ENCODE measurements at regions not wholly inside any gene's neighbourhood (a gene's known extent, or its start where the extent isn't known, plus 50 kb on each side); places are given as distances from the start of the nearest gene placed in this dataset.

- DNase-seq (ENCODE audit: low spot score), result no peak
Observed at GRCh38 chr16:5480431-5481195, 383.0 kb upstream of the EEF2KMT start.

GRCh38 chr16:5479926-5480325 is 382.3 kb upstream of the EEF2KMT start:
- no peak for DNase-seq (ENCODE audit: low spot score)

DNA sequence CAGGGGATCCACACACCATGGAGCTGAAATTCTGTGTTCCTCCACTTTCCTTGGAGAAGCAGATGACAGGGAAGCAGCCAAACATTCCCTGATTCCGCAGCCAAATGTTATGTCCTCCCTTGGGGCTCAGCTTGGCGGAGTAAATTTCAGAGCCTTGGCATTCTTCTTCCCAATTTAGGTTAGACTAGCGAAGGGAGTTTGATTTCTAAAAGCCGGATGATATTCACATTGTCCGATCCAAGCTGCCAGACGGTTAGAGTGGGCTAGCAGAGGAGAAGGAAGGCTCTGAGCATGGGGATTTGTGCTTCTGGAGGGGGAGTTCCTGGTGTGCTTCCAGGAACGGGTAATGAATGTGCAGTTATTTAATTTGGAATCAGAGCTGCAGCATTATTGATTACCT is 380.4 kb upstream of the EEF2KMT start:
- no peak for DNase-seq (ENCODE audit: low spot score)

DNA sequence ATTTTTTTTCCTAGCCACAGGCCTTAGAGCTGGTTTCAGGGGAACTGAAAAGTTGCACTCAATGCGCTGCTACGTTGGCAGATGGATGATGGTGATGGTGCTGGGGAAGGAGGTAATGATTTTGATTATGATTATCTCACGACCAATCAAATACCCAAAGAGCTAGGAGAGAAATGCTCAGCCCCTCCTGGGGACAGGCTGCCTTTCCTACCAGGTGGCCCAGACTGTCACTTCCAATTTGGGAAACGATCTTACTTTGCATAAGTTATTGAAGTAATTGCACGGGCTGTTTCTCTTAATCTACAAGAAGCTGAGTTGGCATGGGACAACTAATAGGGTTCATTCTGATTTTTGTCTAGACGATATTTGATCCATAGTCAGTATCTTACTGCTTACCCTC is 379.7 kb upstream of the EEF2KMT start:
- no peak for DNase-seq (ENCODE audit: low spot score)

DNA sequence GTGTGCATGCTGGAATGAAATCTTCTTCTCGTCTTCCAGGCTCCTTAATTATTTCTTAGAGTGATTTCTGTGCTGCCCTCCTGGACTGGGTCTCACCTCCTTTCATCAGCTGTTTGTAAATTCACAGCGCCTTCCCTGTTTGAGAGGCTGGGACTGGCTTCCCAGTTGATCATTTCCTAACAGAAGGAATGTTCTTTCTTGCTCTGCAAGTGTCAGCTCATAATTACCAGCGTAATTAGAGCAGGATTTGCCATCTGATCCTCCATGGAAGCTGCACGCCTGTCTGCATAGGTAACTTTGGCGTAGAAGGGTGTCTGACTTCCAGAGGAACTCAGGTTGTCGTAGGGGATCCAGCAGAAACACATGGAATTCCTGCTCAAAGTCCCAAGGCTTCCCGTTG is 375.0 kb upstream of the EEF2KMT start:
- no peak for DNase-seq (ENCODE audit: low spot score)

GRCh38 chr16:5468488-5468887 is 370.9 kb upstream of the EEF2KMT start:
- DNase-seq (ENCODE audit: low spot score), result no peak

DNA sequence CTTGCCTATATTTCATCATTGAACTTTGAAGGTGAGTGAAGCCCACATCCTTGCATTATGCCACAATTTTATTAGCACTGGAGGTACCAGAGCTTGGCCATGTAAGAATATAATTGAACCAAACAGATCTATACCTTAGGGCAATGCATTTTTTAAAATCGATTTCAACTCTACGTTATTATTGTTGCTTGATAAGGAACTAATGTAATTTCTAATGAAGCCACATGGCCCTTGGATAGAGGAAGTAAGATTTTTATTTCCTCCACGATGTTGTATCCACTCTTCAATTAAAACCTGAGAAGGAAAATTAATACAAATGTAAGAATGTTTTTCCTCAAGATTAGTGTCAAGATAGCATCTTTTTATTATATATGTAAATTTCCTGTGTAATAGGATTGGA is 370.0 kb upstream of the EEF2KMT start:
- DNase-seq (ENCODE audit: low spot score), result no peak

DNA sequence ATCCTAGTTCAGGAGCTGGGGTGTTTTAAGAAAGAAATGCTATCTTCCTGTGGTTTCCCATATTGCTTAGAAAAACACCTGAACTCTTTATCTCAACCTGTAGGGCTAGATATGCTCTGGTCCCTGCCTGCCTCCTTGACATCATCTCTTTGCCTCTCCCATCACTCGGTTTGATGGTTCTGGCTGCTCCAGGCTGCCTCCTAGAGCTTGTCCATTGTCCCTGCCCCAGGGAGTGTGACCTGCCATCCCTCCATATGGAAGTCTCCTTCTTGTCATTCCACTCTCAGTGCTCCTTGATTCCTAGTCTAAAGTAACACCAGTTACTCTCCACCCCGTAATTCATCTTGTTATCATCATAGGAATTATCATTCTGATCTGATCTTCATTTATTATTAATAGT is 369.0 kb upstream of the EEF2KMT start:
- no peak for DNase-seq (ENCODE audit: low spot score)

- no peak for DNase-seq (ENCODE audit: low spot score)
Observed at GRCh38 chr16:5465714-5466113, 368.1 kb upstream of the EEF2KMT start.

- no peak for DNase-seq (ENCODE audit: low spot score)
Observed at GRCh38 chr16:5463820-5464219, 366.2 kb upstream of the EEF2KMT start.

DNA sequence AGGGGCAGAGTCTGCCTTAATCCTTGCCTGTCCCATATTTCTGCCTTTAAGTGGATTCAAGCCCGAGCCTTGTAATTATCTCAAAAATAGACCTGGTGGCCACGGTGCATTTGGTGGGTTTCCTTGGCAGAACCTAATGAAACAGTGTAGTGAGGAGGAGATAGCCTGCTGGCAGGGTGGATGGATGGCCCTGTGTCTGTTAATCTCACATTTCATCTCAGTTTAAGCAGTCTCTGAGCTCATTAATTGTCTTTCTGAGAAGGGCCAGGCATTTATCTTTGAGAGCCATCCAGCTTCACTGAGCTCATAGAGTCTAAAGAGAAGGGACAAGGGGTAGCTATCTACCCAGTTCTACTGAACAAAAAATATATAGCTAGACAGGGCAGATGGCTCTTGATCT is 364.0 kb upstream of the EEF2KMT start:
- DNase-seq (ENCODE audit: low spot score), result no peak

- DNase-seq (ENCODE audit: low spot score), result no peak
Observed at GRCh38 chr16:5461141-5461540, 363.5 kb upstream of the EEF2KMT start.

DNA sequence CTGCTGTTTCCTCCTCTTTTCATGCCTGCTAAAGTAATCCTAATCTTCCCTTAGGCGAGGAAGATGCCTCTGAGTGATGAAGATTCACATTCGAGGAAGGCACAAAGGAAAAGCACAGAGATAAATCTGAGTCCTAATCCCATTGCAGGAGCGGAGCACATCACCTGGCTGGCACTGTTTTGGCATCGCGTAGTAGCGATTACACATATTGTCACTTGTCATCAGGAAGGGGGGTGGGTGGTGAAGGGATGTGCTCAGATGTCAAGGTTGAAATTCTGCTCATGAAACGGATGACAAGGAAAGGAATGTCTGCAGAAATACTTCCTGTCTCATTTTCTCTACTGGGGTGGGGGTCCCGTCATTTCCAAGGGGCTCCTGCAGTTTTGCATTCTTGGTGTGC is 363.1 kb upstream of the EEF2KMT start:
- no peak for DNase-seq (ENCODE audit: low spot score)

- no peak for DNase-seq (ENCODE audit: low spot score)
Observed at GRCh38 chr16:5459863-5460262, 362.3 kb upstream of the EEF2KMT start.

GRCh38 chr16:5455110-5455509 is 357.5 kb upstream of the EEF2KMT start:
- no peak for DNase-seq (ENCODE audit: low spot score)

GRCh38 chr16:5454349-5454748 is 356.8 kb upstream of the EEF2KMT start:
- DNase-seq (ENCODE audit: low spot score), result no peak

- DNase-seq (ENCODE audit: low spot score), result no peak
Observed at GRCh38 chr16:5451641-5452040, 354.0 kb upstream of the EEF2KMT start.

DNA sequence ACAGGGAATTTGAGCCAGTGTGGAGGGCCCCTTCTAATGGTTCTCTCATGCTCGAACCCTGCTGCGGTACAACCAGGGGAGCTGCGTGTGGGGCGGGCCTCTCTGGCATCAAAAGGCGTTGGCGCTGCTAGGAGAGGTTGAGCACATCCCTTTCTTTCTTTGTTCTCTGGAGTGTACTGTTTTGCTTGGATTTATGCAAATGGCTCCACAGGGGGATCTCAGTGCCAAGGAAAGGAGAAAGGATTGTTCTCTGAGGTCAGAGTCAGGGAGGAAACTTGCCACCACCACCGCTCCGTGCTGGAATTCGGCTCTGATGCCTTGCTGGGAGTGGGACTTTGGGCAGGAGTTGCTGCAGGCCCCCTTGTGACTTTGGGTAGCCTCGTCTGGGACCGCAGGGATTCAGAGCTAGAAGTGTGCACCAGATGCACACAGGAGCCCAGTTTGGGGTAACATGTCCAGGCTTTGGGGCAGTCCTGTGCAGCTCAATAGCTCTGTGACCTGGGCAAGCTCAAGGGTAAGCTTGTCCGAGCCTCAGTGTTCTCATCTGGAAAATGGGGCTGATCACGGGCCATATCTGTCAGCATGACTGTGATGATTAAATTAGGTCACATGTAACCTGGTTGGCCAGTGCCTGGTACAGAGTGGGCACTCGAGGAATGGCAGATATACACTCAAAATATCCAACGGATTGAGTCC is 353.0 kb upstream of the EEF2KMT start:
- DNase-seq (ENCODE audit: low spot score), result peak; percentile 58

DNA sequence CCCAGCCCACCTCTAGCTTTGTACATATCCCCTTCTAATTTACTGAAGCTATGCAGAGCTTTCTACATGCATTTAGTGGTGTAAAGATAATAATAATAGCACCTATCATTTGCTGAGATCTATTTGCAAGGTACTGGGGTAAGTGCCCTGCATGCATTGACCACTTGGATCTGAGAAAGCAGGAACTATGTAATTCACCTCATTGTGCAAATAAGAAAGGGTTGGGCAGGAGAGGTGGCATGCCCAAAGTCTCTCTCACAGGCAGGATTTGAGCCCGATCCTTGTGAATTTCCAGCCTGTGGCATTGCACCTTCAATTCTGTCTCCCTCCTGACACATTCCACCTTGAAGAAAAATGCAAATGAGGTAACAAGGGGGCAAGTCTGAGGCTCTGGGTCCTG is 352.3 kb upstream of the EEF2KMT start:
- no peak for DNase-seq (ENCODE audit: low spot score)

GRCh38 chr16:5448798-5449197 is 351.2 kb upstream of the EEF2KMT start:
- DNase-seq (ENCODE audit: low spot score), result no peak

- no peak for DNase-seq (ENCODE audit: low spot score)
Observed at GRCh38 chr16:5447734-5448133, 350.1 kb upstream of the EEF2KMT start.

GRCh38 chr16:5446623-5447240 is 349.1 kb upstream of the EEF2KMT start:
- DNase-seq (ENCODE audit: low spot score), result no peak

DNA sequence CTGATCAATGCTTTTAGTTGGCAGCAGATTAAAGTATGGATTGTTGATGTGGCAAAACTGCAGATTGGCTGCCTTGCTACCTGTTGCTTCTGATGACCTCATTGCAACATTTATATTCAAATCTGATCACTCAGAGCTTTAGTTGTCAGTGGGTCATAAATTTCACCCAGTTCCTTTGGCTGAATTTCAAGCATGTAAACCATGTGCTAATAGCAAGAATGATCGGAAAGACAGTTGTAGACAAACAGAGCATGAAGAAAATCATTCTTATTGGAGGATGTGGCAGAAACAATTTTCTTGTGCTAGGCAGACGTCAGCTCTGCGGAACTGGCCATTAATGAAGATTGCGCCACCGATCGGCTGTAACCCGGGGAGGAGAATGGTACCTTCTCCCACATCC is 346.6 kb upstream of the EEF2KMT start:
- no peak for DNase-seq (ENCODE audit: low spot score)

All from ecto neural progenitor cell (in vitro differentiated cells).